ENCODE measurements at regions not wholly inside any gene's neighbourhood (a gene's known extent, or its start where the extent isn't known, plus 50 kb on each side); places are given as distances from the start of the nearest gene placed in this dataset.

GRCh38 chr13:82480415-82480814 is 1401.9 kb downstream of the SLITRK1 start:
- TF ChIP-seq CTCF (conservative IDR thresholded peaks at IDR 0.05), result peak; percentile 74
- TF ChIP-seq ZFX (IDR thresholded peaks at IDR 0.05), result no peak
